KMS-11 (cell line): ENCODE measurements at regions not wholly inside any gene's neighbourhood (a gene's known extent, or its start where the extent isn't known, plus 50 kb on each side); places are given as distances from the start of the nearest gene placed in this dataset.

Source experiments
- H2AFZ ChIP-seq: fragments of 200-600 bp; sonication (generic); 2 replicates; pipeline ENCODE4 v1.6.1; 2016; ENCODE audit warnings: antibody characterized with exemption, mixed run types, low read depth
- H3K27ac ChIP-seq: fragments of 200-600 bp; sonication (generic); 2 replicates; pipeline ENCODE4 v1.6.1; 2016; ENCODE audit warnings: mild to moderate bottlenecking, mixed run types
- H3K27me3 ChIP-seq: fragments of 200-600 bp; sonication (generic); 2 replicates; pipeline ENCODE4 v1.6.1; 2017; ENCODE audit warnings: mild to moderate bottlenecking, low read depth, mixed run types, moderate library complexity; ENCODE audit not compliant: insufficient read depth
- H3K36me3 ChIP-seq: fragments of 200-600 bp; sonication (generic); 2 replicates; pipeline ENCODE4 v1.6.1; 2017; ENCODE audit warnings: mild to moderate bottlenecking, mixed run types; ENCODE audit not compliant: insufficient read depth
- H3K4me1 ChIP-seq: fragments of 200-600 bp; sonication (generic); 2 replicates; pipeline ENCODE4 v1.6.1; 2016; ENCODE audit warnings: mild to moderate bottlenecking, low read depth, mixed run types; ENCODE audit not compliant: poor library complexity, severe bottlenecking
- H3K4me2 ChIP-seq: fragments of 200-600 bp; sonication (generic); 2 replicates; pipeline ENCODE4 v1.7.0; 2016; ENCODE audit warnings: mild to moderate bottlenecking, mixed run types
- H3K4me3 ChIP-seq: fragments of 200-600 bp; sonication (generic); IDR thresholded peaks from 2 replicates; pipeline ENCODE4 v1.6.1; 2017; ENCODE audit warnings: low read depth, low read length, mixed read lengths; ENCODE audit not compliant: insufficient read depth
- H3K79me2 ChIP-seq: fragments of 200-600 bp; sonication (generic); 2 replicates; pipeline ENCODE4 v1.6.1; 2016; ENCODE audit warnings: low read depth, mixed run types; ENCODE audit not compliant: insufficient read depth
- H3K9ac ChIP-seq: fragments of 200-600 bp; sonication (generic); 2 replicates; pipeline ENCODE4 v1.6.1; 2016; ENCODE audit warnings: mild to moderate bottlenecking, mixed run types
- H4K20me1 ChIP-seq: fragments of 200-600 bp; sonication (generic); 2 replicates; pipeline ENCODE4 v1.6.1; 2016; ENCODE audit warnings: mild to moderate bottlenecking, mixed run types; ENCODE audit not compliant: insufficient read depth
- CTCF ChIP-seq: fragments of 200-600 bp; sonication (generic); conservative IDR thresholded peaks from 2 replicates; pipeline ENCODE4 v1.6.1; 2017; ENCODE audit warnings: low read depth, mild to moderate bottlenecking, antibody characterized with exemption, low read length, moderate library complexity, mixed read lengths

- H2AFZ ChIP-seq: no peak overlapping the region
- no peaks in the 10 kb centered on the region for H4K20me1 ChIP-seq
- no peaks in the 10 kb centered on the region for H3K4me1 ChIP-seq
- H3K9ac ChIP-seq: no peak overlapping the region
- H3K79me2 ChIP-seq: no peaks in the 10 kb centered on the region
- H3K4me3 ChIP-seq: no peak overlapping the region
- no peak overlapping the region for H3K27ac ChIP-seq
- H3K4me2 ChIP-seq: no peak overlapping the region
- no peaks in the 10 kb centered on the region for H3K27me3 ChIP-seq
- TF ChIP-seq CTCF: no peak
- H3K36me3 ChIP-seq: no peaks in the 10 kb centered on the region
Measured at GRCh38 chr13:20340759-20341171, 108.6 kb upstream of the GJB6 start.

GRCh38 chr13:20340136-20340758 lies 108.1 kb upstream of the GJB6 start:
- Histone ChIP-seq H3K4me2 (no peak overlapping the region), H3K4me3 (no peak overlapping the region), H4K20me1 (no peaks in the 10 kb centered on the region), H3K27me3 (no peaks in the 10 kb centered on the region), H3K9ac (no peak overlapping the region), H3K79me2 (no peaks in the 10 kb centered on the region), H3K4me1 (no peaks in the 10 kb centered on the region), H3K36me3 (no peaks in the 10 kb centered on the region), H2AFZ (no peak overlapping the region), H3K27ac (no peak overlapping the region)
- no peak for TF ChIP-seq CTCF

- H2AFZ ChIP-seq: no peak overlapping the region
- H3K27ac ChIP-seq: no peak overlapping the region
- H3K36me3 ChIP-seq: no peaks in the 10 kb centered on the region
- no peaks in the 10 kb centered on the region for H3K27me3 ChIP-seq
- H3K4me2 ChIP-seq: no peak overlapping the region
- TF ChIP-seq CTCF: no peak
- H3K79me2 ChIP-seq: no peaks in the 10 kb centered on the region
- H3K9ac ChIP-seq: no peak overlapping the region
- no peaks in the 10 kb centered on the region for H3K4me1 ChIP-seq
- no peaks in the 10 kb centered on the region for H4K20me1 ChIP-seq
- H3K4me3 ChIP-seq: no peak overlapping the region
Measured at GRCh38 chr13:20337884-20338551, 105.9 kb upstream of the GJB6 start.

- Histone ChIP-seq H3K9ac (no peak overlapping the region), H3K4me1 (no peaks in the 10 kb centered on the region), H2AFZ (no peak overlapping the region), H3K36me3 (no peaks in the 10 kb centered on the region), H3K27me3 (no peaks in the 10 kb centered on the region), H4K20me1 (no peaks in the 10 kb centered on the region), H3K4me2 (no peak overlapping the region), H3K79me2 (no peaks in the 10 kb centered on the region), H3K4me3 (no peak overlapping the region), H3K27ac (no peak overlapping the region)
- TF ChIP-seq CTCF: no peak
Measured at GRCh38 chr13:20336761-20337160, 104.6 kb upstream of the GJB6 start.
